HG02938 (cell line): ENCODE measurements at regions not wholly inside any gene's neighbourhood (a gene's known extent, or its start where the extent isn't known, plus 50 kb on each side); places are given as distances from the start of the nearest gene placed in this dataset.
"Not testable (repeated sequence)": the region's sequence is repeated elsewhere in the genome, so short reads cannot be mapped to it uniquely, and the experiment has no call there.

Experiments
- ATAC-seq: cut with Tn5 transposase; IDR thresholded peaks from one replicate; pipeline ENCODE4 v1.9.1; 2021; ENCODE audit warnings: mild to moderate bottlenecking, moderate library complexity; ENCODE audit not compliant: unreplicated experiment

DNA sequence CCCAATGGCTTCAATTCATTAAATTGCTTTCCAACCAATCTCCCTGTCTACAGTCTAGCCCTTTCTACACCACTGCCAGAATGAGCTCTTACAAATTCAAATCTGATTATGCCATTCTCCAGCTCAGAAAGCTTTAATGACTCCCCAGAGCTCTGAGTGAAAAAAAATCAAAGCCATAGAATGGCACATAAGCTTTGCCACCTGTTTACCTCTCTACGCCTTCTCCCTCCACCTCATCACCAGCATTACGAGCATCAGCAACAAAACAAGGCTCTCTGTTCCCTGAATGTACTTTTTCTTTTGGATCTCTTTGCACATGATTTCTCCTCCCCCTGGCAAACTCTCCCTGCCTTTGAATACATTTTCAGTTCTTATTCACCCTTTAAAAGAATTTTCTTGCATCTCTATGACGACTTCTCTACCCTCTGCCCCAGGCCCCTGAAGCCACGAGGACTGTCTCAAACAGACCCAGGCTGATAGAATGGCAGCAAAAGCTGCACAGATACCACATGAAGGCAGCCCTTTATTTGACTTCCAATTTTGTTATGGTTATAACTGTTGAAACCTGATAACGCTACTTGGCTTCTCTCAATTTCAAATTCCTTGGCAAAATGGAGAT is 516.0 kb downstream of the PCDH7 start:
- ATAC-seq, result no peak

DNA sequence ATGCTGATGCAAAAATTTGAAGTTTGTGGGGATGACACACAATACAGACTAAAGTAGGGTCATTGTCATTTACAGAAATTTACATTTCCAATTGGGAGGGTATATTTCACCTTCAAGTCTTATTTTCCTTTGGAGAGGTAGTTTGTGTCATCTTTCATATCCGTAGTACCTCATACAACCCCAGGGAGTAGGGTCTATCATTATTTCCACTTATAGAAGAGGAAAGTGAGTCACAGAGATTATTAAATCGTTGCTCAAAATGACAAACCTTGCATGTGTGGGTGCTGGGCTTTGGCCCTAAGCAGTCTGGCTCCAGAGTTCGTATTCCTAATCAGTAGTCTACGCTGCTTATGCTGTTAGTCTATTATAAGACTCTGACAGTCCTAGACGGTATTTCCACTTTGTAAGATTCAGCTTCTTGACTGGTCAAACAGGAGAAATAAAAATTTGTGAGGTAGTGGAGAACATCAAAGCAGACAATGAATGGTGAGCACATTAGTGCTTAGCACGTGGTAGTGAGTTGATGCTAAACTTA is 516.5 kb downstream of the PCDH7 start:
- ATAC-seq, result no peak

DNA sequence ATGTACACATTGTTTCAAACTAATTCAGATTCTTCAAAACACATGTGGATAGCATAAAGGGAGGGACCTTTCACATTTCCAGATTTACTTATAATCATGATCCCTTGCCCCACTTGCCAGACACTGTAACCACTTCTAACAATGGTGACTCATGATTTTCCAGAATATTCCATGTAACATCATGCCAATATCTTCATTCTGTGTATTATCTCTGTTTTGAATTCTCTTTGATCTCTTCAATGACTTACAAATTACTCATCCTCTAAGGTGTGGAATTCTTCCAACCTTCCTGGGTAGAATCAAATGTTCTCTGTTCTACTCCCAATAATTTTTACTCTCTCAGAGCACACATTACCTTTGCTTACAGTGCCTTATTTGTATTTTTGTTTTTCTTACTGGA is 517.1 kb downstream of the PCDH7 start:
- ATAC-seq, result no peak

DNA sequence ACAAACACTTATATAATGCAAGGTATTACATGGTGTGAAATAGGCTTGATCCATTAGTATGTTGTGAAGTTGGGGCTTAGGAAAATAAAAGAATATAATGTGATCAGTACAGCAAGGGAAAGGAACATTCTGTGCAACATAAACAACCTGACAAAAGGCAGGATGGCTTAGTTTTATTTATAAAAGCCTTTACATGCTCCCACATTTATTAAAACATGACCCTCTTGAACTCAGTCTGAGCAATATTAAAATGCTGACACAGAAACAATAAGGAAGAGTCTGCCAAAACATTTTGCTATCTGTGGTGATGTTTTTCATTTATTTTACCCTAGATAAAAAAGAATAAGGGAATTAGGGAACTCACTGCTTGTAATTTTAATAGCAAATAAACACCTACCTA is 519.7 kb downstream of the PCDH7 start:
- ATAC-seq, result no peak

DNA sequence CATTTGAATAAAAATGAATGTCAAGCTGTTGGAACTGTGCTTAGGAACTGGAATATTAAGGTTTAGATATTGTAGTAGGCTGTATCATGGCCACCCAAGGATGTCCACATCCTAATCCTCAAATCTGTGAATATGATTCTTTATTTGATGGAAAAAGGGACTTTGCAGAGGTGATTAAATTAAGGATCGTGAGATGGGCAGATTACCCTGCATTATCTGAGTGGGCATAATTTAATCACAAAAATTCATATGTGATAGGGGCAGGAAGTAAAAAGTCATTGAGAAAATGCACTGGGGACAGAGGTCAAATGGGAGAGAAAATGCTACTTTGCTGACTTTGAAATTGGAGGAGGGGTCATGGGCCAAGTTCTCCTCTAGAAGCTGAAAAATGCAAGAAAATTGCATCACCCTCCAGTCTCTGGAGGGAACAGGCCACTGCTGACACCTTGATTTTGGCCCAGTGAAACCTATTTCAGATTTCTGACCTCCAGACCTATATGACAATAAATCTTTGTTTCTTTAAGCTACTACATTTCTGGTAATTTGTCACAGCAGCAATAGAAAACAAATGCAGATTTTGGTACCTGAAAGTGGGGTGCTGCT is 521.4 kb downstream of the PCDH7 start:
- ATAC-seq, result no peak

DNA sequence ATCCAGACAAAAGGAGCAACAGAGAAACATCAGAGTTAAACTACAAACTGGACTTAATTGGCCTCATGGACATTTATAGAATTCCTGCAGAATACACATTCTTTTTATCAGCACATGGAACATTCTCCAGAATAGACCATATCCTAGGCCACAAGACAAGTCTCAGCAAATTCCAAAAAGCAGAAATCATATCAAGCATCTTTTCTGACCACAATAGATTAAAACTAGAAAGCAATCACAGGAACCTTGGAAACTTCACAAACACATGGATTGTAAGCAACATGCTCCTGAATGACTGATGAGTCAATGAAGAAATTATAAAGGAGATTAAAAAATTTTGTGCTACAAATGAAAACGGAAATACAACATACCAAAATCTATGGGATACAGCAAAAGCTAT is 526.7 kb downstream of the PCDH7 start:
- no peak for ATAC-seq

DNA sequence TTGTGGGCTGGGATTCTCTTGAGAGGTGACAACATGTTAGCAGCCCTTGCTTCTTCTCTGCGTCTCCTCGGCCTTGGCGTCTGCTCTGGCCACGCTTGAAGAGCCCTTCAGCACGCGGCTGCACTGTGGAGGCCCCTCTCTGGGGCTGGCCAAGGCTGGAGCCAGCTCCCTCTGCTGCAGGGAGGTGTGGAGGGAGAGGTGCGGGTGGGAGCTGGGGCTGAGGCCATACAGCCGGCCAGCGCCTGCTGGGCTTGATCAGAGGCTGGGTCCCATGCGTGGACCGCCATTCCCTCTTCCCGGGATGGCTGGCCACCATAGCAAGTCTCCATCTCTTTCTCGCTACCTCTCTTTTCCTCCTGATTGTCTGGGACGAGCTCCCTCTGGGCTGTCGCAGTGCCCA is 539.0 kb downstream of the PCDH7 start:
- ATAC-seq, result no peak

DNA sequence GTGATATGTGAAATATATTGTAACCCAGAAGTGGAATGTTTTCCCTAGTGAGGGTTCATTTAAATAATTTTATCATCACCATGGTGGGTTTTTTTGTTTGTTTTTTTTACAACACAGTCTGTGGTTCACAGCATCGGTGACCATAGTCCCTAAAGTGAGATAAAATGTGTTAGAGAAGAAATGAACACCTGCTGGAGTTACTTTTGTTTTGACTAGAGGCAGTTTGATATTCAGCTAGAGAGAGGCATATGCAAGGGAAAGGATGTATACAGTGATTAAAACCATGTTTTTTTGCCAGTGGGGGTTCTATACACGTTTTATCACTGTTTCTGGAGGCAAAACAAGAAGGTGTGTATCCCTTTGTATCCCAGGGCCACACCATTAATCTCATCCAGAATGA is 541.5 kb downstream of the PCDH7 start:
- no peak for ATAC-seq

DNA sequence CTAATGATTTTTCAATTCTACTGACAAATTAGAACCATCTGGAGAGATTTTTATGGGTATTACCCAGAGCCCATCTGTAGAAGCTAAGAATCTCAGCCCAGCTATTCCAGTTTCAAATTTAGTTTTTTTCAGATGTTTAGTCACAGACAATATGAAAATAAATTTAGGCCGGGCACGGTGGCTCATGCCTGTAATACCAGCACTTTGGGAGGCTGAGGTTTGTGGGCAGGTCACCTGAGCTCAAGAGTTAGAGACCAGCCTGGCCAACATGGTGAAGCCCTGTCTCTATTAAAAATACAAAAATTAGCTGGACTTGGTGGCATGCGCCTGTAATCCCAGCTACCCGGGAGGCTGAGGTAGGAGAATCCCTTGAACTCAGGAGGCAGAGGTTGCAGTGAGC is 545.9 kb downstream of the PCDH7 start:
- not testable (repeated sequence) for ATAC-seq

DNA sequence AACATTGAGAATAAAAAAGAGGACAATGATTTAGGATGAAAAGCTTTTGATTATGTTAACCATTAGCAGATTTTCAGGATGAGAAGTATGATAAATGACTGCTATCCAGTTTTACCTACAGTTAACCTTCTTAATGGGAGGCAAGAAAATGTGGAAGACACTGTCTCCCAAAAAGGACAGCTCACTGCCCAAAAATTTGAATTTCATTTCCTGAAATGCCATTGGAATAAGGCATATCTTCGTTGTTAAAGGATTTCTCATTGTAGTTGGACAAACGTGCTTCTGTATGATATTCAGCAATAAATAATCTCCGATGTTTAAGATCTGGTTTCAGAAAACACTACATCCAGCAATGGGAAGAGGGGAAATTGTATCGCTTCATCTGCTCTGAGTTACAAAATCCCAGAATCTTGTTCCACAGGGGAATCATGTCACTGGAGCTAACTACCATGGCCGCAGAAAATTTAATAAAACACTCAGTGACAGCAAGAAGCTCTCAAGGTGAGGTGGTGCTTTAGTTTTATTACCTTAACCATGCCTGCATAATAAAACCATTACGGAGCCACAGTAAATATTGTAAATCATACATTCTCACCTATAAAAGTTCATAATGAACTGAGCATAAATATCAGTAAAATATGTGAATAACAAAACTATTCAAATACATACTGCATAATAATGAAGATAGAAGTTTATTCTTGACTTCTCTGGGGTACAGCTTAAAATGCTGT is 552.3 kb downstream of the PCDH7 start:
- no peak for ATAC-seq

DNA sequence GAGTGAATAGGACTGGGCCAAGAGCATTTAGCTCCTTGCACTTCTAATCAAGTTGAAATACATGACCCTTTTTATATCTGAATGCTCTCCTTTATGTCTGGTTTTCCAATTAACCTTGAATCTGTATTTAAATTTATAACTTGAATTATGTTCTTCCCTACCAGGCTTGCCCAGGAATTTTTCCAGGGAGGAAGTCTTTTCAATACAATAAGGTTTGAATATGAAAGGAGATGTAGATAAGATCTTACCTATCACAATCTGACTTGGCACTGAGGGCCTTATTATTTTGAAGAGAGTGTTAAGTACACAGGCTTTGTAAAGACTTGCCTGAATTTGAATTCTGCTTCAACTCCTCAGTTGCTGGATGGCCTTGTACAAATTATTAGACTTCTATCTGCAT is 555.7 kb downstream of the PCDH7 start:
- ATAC-seq, result no peak

DNA sequence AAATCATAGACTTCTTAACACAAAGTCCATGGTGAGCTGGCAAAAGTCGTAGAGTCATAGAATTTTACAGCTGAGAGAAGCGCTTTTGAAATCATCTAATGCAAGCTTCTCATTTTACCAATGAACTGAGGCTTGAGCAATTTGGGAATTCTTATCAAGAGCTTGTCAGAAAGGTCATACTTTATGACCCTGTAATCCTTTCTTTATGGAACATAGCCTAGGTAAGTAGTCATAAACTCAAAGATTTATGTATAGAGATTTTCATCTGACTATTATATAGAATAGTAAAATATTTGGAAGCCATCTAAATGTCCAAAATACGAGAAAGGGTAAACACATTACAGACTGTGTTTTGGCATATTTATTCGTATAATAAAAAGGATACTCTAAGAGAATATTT is 563.5 kb downstream of the PCDH7 start:
- ATAC-seq, result no peak

DNA sequence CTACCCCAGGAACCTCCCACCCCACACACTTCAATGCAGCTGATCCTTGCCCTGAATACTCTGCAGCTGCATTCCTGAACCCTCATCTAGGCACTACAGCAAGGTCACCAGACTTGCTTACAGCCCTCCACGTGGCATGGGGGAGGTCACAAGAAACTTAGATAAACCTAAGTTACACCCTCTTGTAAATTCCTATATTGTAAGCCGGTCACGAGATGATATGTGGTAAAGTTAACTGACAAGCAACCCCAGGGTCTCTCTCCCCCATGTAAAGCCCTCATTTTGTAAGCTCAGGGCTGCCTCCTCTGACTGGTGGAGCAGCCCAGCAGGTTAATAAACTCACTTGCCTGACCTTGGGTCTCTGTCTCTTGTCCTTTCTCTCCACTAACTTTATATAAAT is 570.7 kb downstream of the PCDH7 start:
- no peak for ATAC-seq

DNA sequence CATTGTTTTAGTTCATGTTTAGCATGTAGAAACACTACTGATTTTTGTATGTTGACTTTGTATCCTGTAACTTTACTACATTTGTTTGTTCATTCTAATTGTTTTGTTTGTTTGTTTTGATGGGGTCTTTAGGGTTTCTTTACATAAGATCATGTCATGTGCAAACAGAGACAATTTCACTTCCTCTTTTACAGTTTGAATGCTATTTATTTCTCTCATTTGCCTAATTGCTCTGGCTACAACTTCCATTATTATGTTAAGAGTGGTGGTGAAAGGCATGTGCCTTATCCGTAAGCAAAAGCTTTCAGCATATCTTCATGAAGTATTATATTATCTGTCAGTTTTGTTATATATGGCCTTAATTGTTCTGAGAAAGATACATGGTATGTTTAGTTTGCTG is 571.1 kb downstream of the PCDH7 start:
- no peak for ATAC-seq

DNA sequence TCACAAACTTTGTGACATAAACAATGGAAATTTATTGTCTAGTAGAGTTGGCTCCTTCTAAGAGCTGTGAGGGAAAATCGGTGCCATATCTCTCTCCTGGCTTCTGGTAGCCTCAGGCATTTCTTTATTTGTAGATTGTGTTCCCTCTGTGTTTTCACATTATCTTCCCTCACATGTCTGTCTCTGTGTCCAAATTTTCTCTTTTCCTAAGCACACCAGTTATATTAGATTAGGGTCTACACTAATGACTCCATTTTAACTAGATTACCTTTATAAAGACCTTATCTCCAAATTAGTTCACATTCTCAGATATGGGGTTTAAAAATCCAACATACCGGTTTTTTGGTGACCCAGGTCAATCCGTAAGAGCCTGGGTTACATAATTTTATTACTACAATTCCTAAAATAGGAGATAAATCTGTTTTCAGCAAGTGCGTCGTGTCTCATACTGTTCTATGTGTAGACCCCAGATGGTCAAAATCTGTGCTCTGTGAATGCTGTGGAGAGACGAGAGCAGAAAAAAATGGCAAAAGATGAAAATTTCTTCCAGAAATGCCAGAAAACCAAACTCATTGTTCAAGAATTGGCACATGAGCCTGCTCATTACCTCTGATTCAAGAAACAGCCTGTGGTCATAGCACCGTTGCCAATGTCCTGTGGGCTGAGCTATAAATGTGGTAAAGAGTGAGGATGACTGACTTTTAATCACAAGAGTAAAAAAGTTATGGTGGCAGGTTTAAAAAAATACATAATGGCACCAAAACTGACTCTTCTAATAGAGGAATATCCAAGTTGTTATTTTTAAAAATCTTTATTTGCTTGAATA is 574.7 kb downstream of the PCDH7 start:
- ATAC-seq, result no peak

DNA sequence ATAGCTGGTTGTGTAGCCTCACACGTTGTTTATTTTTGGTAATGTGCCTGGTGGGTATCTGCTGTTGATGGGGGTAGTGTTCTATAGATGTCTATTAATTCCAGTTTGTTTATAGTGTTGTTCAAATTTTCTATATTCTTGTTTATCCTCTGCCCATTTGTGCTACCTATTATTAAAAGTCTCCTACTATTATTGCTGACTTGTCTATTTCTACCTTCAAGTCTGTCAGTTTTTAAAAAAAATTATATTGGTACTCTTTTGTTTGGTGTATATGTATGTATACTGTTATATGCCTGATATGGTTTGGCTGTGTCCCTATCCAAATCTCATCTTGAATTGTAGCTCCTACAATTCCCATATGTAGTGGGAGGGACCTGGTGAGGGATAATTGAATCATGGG is 578.6 kb downstream of the PCDH7 start:
- no peak for ATAC-seq

DNA sequence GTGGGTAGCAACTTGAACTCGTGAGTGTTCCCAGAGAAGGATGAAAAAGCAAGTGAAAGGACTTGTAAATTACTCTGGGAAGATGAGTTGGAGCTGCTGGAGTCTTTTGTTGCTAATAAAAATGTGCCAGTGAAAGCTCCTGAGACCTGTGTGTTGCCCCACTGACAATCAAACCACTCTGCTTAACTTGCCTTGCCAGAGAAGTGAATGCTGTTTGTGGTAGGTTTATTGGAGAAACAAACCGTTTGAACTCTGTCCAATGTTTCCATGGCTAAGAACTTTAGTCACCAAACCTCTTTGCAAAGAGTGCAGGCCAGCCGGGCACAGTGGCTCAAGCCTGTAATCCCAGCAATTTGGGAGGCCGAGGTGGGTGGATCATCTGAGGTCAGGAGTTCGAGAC is 586.9 kb downstream of the PCDH7 start:
- no peak for ATAC-seq

DNA sequence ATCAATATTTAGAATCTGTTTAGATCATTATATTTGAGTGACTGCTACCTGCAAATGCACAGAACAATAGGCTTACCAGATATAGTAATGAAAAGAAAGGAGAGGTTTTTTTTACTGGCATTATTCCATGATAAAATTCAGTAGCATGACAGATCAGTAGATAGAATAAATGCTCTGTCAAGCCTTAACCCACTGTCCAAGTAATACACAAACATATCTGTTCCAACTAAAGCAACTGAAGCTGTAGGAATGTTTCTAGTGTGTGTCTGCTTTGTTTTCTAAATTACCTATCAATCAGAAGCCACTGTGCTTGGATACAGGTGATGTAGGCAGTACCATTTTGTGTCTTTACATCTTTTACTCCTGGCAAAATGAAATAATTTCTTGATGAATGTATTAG is 604.6 kb downstream of the PCDH7 start:
- no peak for ATAC-seq

DNA sequence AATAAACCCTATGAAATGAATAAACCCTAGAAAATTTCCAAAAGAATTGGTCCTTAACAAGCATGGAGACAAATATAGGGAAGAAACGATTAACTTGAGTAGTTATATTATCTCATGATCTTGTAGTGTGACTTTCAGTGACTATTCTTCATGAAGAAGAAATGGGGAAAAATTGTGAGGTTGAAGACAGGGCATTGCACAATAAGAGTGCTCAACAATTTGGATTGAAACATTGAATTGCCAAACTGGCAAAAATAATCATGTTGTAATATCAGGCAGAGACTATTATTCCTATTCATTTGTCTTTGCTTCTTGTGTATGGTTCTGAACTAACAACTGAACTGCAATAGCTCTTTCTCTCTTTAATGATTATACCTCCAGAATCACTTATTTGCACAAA is 605.1 kb downstream of the PCDH7 start:
- ATAC-seq, result no peak

DNA sequence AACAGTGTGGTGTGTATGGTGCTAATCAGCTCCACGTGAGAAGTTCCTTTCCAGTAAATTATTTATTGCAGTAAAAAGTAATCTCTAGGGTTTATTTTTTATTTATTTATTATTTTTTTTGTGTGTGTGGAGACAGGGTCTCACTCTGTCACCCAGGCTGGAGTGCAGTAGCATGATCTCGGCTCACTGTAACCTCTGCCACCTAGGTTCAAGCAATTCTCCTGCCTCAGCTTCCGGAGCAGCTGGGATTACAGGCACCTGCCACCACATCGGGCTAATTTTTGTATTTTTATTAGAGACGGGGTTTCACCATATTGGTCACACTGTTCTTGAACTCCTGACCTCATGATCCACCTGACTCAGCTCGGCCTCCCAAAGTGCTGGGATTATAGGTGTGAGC is 606.9 kb downstream of the PCDH7 start:
- ATAC-seq, result no peak

DNA sequence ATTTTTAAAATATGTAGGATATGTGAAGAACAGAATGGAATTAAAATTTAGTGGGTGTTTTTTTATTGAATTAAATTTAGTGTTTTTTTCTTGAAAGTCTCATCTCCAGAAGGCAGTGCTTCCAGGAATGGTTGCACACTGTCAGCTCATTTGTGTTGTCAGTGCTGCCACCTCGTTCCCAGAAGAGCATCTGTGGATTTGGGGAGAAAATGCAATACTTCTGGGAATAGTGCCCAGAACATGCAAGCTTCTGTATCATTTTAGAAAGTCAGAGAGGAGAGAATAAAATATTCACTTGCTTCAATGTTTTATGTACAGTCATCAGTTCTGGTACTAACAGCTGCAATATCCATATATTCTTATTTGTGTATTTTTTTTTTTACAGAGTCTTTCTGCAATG is 608.8 kb downstream of the PCDH7 start:
- no peak for ATAC-seq
